NCI-H510A (cell line): ENCODE measurements at regions not wholly inside any gene's neighbourhood (a gene's known extent, or its start where the extent isn't known, plus 50 kb on each side); places are given as distances from the start of the nearest gene placed in this dataset.

Experiments used
- DNase-seq: peaks from one replicate; lab custom pipeline; 2025; lab: John Stamatoyannopoulos, UW

DNA sequence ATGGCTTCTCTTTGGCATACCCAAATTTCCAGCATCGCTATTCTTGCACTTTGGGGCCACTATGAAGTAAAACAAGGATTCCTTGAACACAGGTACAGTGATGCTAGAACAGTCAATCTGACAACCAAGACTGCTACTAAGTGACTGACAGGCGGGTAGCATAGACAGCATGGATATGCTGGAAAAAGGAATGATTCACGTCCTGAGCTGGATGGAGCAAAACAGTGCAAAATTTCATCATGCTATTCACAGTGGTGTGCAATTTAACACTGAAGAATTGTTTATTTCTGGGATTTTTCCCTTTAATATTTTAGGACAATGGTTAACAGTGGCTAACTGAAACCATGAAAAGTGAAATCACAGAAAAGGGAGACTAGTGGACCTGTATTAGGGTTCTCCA, 1511.2 kb upstream of the ZEB2 start:
- no peak for DNase-seq

DNA sequence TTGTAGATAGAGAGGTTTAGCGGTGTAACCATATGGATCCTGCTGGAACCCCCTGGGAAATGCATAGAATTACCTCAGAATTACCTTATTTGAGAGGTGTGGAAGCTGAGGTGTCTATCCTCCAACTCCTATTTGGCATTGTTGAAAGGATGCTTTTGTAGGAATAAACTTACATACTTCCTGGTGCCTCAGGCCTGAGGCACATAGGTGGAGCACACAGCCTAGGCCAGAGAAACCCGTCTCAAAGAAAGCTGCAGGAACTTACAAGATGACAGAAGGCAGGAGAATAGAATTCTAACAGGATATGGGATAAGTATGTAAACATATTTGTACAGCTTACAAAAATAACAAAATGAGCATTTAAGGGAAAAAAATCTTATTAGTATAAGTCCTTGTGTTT, 1507.2 kb upstream of the ZEB2 start:
- DNase-seq: no peak

DNA sequence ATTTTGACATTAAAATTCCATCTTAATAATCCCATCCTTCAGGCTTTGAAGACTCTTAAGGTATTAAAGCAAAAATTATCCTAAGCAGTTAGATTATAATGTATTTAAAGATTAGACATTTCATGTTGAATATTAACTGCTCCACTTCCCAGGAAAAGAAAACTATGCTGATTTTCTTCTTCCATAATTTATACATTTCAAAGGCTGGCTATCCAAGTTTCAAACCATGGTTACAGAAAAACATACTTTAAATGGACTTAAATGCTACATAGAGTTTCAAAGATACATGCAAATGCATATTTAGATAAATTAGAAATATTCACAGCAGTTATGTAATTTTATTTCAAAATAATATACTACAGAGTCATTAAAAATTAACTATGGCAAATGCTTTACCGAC, 1505.6 kb upstream of the ZEB2 start:
- no peak for DNase-seq

DNA sequence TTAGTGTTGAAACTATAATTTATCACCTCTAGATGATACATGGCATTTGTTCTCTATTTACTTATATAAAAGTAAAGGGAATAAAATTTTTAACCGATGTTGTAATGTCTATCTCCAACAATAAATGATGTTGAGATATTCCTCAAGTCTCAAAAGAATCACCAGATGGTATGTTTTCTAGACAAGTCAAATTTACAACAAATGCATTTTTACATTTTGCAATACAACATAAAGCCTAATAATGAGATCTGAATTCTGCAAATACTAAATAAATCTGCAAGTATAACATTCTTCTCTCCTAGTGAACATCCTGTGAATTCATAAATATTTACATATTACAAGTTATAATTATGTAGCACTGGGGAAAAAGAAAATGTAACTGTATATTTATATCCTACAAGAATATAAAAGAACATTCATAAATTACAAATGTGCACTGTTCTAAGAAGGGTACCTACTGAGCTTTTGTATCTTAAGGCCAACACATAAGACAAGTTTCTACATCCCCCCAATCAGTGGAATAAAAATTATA, 1504.4 kb upstream of the ZEB2 start:
- no peak for DNase-seq

DNA sequence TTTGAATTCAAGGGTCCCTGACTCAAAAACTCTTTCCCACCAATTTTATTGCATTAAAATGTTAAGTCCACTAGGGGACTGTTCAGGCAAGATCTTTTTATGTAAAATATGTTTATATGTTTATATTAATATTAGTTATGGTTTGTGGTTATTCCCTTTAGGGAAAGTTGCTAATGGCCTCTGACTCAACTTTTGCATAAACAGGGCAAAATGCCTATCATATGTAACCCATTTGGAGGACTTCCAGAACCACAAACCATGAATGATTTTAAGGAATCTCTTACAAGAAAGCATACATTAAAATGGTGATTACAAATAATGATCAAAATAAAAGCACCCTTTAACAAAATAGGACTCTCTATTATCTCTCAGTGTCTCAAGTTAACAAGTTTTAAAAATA, 1484.5 kb upstream of the ZEB2 start:
- DNase-seq: no peak

DNA sequence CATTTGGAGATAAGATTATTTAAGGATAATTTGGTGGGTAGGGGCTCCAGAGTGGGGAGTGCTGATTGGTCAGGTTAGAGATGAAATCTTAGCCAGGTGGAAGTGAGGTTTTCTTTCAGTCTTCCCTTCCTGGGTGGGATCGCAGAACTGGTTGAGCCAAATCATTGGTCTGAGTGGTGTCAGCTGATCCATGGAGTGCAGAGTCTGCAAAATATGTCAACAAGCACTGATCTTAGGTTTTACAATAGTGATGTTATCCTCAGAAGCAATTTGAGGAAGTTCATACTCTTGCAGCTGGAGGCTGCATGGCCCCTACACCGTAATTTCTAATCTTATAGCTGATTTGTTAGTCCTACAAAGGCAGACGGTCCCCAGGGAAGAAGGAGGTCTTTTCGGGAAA, 1483.4 kb upstream of the ZEB2 start:
- DNase-seq: no peak

DNA sequence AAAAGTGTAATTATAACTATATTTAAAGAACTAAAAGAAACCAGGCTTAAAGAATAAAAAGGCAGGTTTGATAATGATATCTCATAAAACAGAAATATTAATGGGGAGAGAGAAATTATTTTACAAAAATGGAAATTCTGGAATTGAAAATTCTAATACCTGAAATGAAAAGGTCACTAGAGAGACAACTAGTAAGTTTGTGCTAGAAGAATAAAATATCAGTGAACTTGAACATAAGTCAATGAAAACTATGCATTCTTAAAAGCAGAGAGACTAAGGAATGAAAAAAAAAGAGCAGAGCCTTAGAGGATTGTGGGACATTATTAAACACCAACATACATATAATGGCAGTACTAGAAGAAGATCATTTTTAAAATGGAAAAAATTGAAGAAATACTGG, 1475.0 kb upstream of the ZEB2 start:
- DNase-seq: no peak

DNA sequence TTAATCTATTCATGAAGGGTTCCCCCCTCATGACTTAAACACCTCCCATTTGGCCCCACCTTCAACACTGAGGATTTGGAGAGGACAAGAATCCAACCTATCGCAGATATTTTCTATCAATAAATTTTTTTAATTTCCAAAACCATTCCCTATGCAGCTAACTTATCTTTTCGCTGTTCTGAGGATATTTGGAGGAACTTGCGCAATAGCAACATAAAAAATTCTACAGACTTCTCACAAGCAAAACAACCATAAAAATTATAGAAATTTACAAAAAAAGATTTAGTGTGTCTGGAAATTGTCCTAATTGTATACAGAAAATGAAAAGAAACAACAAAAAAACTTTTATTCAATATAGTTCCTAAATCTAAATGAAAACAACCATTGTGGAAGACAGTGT, 1472.7 kb upstream of the ZEB2 start:
- DNase-seq: no peak

DNA sequence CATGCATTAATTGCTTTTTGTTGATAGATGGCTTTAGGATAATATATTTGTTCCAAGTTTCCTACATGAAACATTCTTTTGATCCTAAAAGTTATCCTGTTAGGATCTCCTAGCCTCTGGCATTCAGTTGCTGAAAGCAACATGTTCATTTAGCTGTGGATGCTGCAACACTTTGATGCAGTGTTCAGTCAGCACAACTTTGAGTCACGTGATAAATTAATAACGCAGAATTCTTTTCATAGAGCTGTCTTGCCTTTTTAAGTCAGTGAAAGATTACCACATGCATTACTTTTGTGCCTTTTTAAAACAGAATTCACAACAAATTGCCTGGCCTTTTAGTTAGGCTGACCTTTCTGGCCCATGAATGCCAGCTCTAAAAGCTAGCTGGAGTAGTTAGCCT, 1467.9 kb upstream of the ZEB2 start:
- no peak for DNase-seq

DNA sequence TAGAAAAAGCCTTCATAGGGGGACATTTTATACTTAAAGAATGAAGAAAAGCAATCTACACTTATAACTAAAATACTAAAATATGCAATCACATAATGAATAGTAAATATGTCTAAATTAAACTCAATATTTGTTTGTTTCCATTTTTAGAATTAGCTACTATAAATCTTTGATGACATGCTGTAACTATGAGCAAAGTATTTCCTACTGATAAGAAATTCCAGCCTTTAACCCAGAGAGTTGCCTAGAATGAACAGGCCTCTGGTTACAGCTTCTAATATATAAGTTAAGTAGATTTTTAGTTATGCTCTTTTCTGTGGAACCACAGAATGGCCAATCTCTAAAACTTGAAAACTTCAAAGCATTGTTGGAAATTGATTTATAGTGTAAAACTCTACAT, 1465.6 kb upstream of the ZEB2 start:
- DNase-seq: no peak

DNA sequence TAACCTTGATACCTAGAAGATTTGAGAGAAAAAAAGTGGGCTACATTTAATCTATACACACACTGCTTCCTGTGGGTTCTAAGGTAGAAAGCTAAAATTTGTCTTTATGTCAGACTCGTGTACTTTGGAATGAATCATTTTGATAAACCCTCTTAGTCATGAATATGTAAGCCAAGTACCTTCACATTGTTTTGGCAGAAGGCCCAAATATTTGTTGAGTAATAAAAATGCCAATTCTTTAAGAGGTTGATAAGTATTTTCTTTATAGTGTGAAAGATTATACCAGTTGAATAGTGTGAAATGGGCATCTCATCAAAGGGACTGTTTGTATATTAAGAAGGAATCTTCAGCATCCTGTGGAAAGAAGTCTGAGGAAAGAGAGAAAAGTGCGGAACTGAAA, 1464.7 kb upstream of the ZEB2 start:
- no peak for DNase-seq

DNA sequence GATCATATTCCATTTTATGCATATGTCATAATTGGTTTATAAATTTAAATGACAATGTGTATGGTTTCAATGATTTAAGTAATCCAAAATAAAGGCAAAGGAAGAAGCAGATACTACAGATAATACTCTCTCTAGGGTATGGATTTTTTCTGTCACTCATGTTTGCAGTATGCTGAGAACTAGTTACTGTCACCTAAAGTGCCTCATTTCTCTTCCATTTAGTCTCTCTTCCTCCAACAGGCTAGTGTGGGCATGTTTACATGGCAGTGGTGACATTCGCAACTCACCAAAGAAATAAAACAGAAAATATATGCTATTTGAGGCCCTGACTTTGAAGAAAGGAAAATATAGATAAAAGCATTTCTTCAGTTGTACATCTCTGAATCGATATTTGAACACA, 1460.4 kb upstream of the ZEB2 start:
- no peak for DNase-seq

DNA sequence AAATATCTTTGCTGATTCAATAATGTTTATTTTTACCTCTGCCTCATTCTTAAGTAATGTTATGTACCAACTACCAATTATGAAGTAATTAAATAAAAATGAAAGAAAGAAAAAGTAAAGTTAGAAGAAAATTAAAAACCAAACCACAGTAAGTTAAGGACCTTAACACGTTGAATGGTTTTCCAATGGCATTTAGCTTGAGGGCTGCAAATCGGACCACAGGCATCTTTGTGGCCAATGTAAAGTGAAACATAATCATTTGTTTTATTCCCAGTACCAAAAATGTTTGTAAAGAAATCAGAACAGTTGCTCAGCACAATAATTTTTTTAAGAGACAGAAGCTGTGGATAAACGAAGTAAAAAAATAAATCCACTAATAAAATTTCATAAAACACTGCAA, 1455.5 kb upstream of the ZEB2 start:
- no peak for DNase-seq

DNA sequence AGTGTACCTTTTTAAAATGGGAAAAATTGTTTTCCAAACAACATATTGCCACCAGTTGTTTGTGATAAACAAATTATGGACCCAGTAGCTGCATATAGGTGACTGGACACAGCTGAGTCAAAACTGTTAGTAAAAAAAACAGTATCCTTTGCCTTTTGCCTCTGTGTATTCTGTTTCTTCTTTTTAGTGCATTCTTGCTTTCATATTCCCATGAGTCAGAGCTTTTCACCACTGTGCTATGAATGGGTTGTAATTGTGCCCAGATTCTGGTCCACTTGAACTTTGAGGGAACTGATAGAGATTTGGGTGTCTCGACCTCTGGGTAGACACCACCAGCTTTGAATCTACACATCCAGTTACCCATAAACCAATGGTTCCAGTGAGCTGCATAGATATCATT, 1441.9 kb upstream of the ZEB2 start:
- no peak for DNase-seq

DNA sequence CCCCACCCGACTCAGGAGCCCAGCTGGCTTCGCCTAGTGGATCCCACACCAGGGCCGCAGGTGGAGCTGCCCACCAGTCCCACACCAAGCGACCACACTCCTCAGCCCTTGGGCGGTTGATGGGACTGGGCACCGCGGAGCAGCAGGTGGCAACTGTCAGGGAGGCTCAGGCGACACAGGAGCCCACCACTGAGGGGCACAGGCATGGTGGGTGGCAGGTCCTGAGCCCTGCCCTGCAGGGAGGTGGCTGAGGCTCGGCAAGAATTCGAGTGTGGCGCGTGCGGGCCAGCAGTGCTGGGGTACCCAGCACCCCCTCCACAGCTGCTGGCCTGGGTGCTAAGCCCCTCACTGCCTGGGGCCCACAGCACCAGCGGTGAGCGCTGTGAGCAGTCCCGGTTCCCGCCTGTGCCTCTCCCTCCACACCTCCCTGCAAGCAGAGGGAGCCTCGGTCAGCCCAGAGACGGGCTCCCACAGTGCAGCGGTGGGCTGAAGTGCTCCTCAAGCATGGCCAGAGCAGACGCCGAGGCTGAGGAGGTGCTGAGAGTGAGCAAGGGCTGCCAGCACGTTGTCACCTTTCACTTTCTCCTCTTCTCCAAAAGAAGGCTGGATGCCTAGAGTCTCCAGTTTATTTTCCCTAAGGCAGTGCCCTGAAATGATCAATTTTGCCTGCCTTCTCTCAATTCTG, 1440.7 kb upstream of the ZEB2 start:
- no peak for DNase-seq

DNA sequence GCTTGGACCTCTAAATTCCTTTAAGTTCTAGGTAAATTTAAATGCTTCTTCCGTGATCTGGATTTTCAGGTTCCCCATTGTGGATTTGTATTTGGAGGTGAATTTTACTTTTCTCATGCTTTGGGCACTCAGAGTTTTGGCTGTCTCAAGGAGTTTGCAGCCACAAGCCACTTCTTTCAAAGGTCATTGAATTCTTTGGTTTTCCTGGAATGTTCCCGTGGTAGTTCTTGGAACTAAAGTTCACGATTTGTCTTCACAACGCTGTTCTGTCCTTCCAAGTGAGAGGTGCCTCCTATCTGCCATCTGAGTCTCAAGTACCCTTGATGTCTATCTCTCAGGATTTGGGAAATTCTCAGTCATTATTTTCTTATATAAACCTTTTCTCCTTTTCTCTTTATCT, 1438.7 kb upstream of the ZEB2 start:
- no peak for DNase-seq

DNA sequence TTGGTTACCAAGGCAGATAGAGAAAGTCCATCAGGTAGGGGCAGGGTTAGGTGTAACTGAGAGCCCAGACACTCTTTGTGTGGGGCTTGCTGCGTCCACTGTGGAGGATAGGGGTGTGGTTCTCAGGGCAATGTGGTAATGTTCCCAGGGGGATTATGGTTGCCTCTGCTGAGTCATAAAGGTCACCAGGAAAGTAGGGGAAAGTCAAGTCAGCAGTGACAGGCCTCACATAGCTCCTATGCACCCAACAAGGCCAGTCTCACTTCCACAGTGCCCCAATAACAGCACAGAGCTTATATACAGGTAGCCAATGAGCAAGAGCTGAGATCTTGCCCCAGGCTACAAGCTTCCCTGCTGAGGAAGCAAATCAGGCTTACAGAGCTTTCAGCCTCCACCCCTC, 1438.0 kb upstream of the ZEB2 start:
- no peak for DNase-seq

DNA sequence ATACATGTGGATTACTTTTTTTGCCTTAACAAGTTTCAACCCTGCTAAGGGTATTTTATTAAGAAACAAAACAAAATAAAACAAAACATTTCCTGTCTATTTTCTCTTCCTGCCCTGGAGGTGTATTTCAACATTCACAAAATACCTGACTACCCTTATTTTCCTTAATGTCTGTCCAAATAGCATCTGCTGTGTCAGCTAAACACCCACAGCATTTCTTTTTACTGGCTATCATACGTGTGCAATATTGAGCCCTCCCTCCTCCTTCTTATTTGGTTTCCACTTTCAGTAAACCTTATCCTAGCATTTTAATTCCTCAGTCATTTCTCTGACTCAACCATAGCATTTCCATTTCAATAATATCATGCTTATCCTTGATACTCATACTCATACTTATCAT, 1420.0 kb upstream of the ZEB2 start:
- DNase-seq: no peak

DNA sequence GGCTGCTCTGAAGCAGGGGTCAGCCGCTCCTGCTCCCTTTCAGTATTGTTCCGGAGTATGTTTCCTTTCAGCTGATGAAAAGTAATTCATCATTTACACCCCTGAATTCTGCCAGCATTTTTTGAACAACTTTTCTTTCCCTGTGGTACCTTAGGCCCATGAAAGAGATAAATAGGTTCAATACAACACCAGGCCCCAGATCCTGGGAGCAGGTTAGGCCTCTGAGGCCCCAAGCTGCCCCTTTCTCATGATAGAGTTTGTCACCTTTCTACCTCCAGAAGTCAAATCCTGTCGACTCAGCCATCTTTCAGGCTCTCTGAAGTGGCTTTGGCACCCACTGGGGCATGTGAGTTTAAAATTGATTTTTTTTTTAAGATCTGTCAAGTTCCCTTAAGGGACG, 1415.1 kb upstream of the ZEB2 start:
- DNase-seq: no peak

DNA sequence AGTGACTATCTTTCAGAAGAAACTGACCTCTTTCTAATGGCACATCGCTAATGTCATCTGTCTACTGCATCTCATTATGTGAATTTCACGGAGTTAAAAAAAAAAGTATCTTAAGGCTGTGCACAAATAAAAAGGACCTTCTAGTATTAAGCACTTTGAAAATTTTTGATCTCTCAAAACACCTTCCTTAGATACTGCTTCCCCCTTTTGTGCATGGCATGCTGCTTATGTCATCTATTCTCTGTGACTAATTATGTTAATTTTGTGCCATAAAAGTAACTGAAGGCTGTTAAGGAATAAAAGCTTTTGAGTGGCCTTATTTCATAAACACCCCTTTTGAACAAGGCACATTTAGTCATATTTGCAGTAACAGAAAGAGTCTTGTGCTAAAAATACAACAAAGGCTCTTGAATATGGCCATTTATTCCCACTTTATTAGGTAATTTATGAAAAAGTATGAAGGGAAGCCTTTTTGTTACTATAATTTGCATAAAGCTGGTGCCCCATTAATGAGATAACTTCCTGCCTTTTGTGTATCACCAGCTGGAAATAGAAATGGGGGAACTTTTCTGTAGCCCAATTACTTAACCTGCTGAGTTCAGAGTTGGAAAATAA, 1412.0 kb upstream of the ZEB2 start:
- DNase-seq: no peak

DNA sequence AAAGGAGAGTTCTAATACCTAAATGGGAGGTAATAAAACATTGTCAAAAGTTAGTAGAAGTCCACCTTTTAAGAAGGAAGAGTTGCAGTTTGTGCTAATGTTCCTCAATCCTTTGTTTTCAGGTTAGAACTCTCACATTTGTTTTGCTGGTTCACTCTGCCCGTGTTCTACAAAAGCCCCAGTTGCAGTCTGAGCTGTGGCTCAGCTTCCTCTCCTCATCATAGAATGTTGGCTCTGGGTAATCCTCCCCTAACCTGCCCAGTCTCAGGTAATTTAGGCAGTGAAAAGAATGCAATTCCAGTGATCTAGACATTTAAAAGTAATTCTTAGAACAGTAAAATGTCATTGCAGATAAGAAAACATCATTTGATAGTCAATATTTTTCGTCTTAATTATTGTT, 1410.4 kb upstream of the ZEB2 start:
- no peak for DNase-seq

DNA sequence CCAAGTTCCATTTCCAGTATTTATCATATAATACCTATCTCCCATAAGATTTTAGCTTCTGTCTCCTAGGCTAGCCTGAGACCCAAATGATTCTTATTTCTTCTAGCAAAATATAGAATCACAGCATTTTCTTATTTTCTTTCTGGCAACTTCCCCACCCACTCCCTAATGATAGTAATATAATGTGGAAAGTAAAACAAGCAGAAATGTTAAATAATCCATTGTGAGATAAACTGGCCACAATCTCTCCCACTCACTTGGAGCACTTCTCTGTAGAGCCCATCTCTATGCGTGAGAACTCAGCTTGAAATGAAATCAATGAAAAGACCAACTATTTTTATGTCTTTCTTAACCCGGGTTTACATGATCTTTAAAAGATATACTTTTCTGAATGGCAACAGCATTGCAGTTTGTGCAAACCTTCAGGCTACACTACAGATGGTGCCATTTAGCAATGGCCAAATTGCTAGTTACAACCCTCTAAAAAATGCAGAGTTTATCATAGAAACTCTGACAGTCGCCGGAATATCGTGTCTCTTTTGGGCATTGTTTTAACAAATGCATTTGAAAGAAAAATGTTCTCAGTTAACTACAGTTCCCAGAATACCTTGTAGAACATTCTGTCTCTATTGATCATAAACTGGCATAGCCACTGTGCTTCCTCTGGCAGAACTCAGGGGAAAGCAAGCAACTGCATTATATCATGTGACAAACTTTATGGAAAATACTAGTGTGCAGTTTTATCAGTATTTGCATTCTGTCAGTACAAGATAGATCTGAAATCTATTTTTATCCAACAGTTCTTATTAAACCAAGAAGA, 1407.4 kb upstream of the ZEB2 start:
- no peak for DNase-seq

DNA sequence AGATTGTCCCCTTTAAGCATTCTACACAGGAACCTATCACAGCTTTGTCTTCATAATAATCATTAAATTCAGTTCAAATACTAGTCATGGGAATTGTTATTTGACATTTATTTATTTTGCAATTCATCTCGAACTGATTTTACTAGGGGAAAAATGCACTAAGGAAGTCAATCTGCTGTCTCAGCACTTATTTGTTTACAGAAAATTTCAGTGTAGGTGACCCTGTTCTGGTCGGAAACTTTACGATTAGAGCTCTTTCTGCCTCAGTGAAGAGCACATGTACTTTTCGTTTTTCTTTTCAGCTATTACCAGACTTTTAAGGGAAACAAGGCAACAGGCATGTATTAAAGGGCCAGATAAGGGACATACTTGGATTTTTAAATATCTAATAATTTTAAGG, 1405.7 kb upstream of the ZEB2 start:
- no peak for DNase-seq
